ENCODE measurements at regions not wholly inside any gene's neighbourhood (a gene's known extent, or its start where the extent isn't known, plus 50 kb on each side); places are given as distances from the start of the nearest gene placed in this dataset.

GRCh38 chr18:29488617-29489016 is 1311.7 kb upstream of the CDH2 start:
- WGBS, result 60% methylated on average over 2 of the region's 2 CpGs
- no peak for DNase-seq (ENCODE audit: low spot score in 2 of 2)

GRCh38 chr18:29465526-29465925 is 1288.6 kb upstream of the CDH2 start:
- Histone ChIP-seq H3K27me3 (no peaks in the 10 kb centered on the region), H3K4me3 (no peak overlapping the region), H3K27ac (no peak overlapping the region), H3K36me3 (no peaks in the 10 kb centered on the region), H3K9me3 (no peaks in the 10 kb centered on the region), H3K4me1 (no peaks in the 10 kb centered on the region)
- no peak for TF ChIP-seq POLR2AphosphoS5 (IDR thresholded peaks at IDR 0.05)
- no peak for DNase-seq (ENCODE audit: low spot score in 2 of 2)

More at GRCh38 chr18:29488617-29489016, 1311.7 kb upstream of the CDH2 start:
- TF ChIP-seq EP300 (IDR thresholded peaks at IDR 0.05) (no peak), POLR2AphosphoS5 (IDR thresholded peaks at IDR 0.05) (no peak), POLR2A (IDR thresholded peaks at IDR 0.05) (no peak), CTCF (IDR thresholded peaks at IDR 0.05) (no peak)
- no peaks in the 10 kb centered on the region for H3K27me3 ChIP-seq
- no peak overlapping the region for H3K4me3 ChIP-seq
- H3K9me3 ChIP-seq, result no peaks in the 10 kb centered on the region
- H3K4me1 ChIP-seq, result no peaks in the 10 kb centered on the region
- no peaks in the 10 kb centered on the region for H3K36me3 ChIP-seq
- no peak overlapping the region for H3K27ac ChIP-seq

- Histone ChIP-seq H3K36me3 (no peaks in the 10 kb centered on the region), H3K9me3 (no peaks in the 10 kb centered on the region), H3K27me3 (no peaks in the 10 kb centered on the region), H3K27ac (no peak overlapping the region), H3K4me3 (no peak overlapping the region), H3K4me1 (no peaks in the 10 kb centered on the region)
- no peak for TF ChIP-seq POLR2AphosphoS5 (IDR thresholded peaks at IDR 0.05)
- no peak for TF ChIP-seq EP300 (IDR thresholded peaks at IDR 0.05)
- no peak for TF ChIP-seq CTCF (IDR thresholded peaks at IDR 0.05)
- TF ChIP-seq POLR2A (IDR thresholded peaks at IDR 0.05), result no peak
- DNase-seq (ENCODE audit: low spot score in 2 of 2), result no peak
These were observed 1283.0 kb upstream of the CDH2 start for GRCh38 chr18:29459972-29460371.

- H3K4me1 ChIP-seq, result no peaks in the 10 kb centered on the region
- no peaks in the 10 kb centered on the region for H3K36me3 ChIP-seq
- no peak overlapping the region for H3K4me3 ChIP-seq
- no peak for TF ChIP-seq POLR2AphosphoS5 (IDR thresholded peaks at IDR 0.05)
- TF ChIP-seq EP300 (IDR thresholded peaks at IDR 0.05), result no peak
- no peak for TF ChIP-seq CTCF (IDR thresholded peaks at IDR 0.05)
- H3K9me3 ChIP-seq, result no peaks in the 10 kb centered on the region
- H3K27me3 ChIP-seq, result no peaks in the 10 kb centered on the region
- DNase-seq (ENCODE audit: low spot score in 2 of 2), result no peak
- WGBS, result 59% methylated on average over 4 of the region's 4 CpGs
- H3K27ac ChIP-seq, result no peak overlapping the region
These were observed 1280.5 kb upstream of the CDH2 start for GRCh38 chr18:29457316-29457889.

- H3K27me3 ChIP-seq, result no peaks in the 10 kb centered on the region
- 52% methylated on average over 3 of the region's 3 CpGs for WGBS
- H3K4me1 ChIP-seq, result no peaks in the 10 kb centered on the region
- TF ChIP-seq EP300 (IDR thresholded peaks at IDR 0.05) (no peak), CTCF (IDR thresholded peaks at IDR 0.05) (no peak), POLR2AphosphoS5 (IDR thresholded peaks at IDR 0.05) (no peak), POLR2A (IDR thresholded peaks at IDR 0.05) (no peak)
- H3K36me3 ChIP-seq, result no peaks in the 10 kb centered on the region
- no peaks in the 10 kb centered on the region for H3K9me3 ChIP-seq
- H3K4me3 ChIP-seq, result no peak overlapping the region
- no peak for DNase-seq (ENCODE audit: low spot score in 2 of 2)
- no peak overlapping the region for H3K27ac ChIP-seq
These were observed 1272.5 kb upstream of the CDH2 start for GRCh38 chr18:29449424-29449823.

GRCh38 chr18:29439398-29439797 is 1262.5 kb upstream of the CDH2 start:
- DNase-seq (ENCODE audit: low spot score in 2 of 2), result no peak
- H3K4me1 ChIP-seq, result no peaks in the 10 kb centered on the region
- TF ChIP-seq POLR2A (IDR thresholded peaks at IDR 0.05) (no peak), CTCF (IDR thresholded peaks at IDR 0.05) (no peak)
- no peak overlapping the region for H3K27ac ChIP-seq
- H3K36me3 ChIP-seq, result no peaks in the 10 kb centered on the region
- no peaks in the 10 kb centered on the region for H3K9me3 ChIP-seq
- WGBS, result 84% methylated on average over 2 of the region's 2 CpGs
- no peaks in the 10 kb centered on the region for H3K27me3 ChIP-seq
- no peak overlapping the region for H3K4me3 ChIP-seq
